ENCODE measurements at regions not wholly inside any gene's neighbourhood (a gene's known extent, or its start where the extent isn't known, plus 50 kb on each side); places are given as distances from the start of the nearest gene placed in this dataset.

GRCh38 chr2:215835231-215835630 lies 178.1 kb downstream of the MREG start:
- DNase-seq (no peak), ATAC-seq (no peak)
- Histone ChIP-seq H3K36me3 (ENCODE audit: control insufficient read depth in 2 of 3, insufficient read depth in 3 of 3, low read length in 3 of 3) (no peaks in the 10 kb centered on the region), H3K27me3 (ENCODE audit: control insufficient read depth in 2 of 2, insufficient read depth in 2 of 2, low read length in 2 of 2) (no peaks in the 10 kb centered on the region), H3K4me1 (ENCODE audit: control insufficient read depth in 2 of 2, insufficient read depth in 2 of 2, low read length in 2 of 2) (no peaks in the 10 kb centered on the region), H3K27ac (ENCODE audit: low read depth, low read length) (no peak overlapping the region), H3K4me3 (ENCODE audit: low read length) (no peak overlapping the region), H3K9me3 (ENCODE audit: control insufficient read depth in 2 of 3, low read length in 3 of 3) (no peaks in the 10 kb centered on the region)
- no peaks in the 10 kb centered on the region for H3K36me3 Mint-ChIP-seq
- no peak overlapping the region for H3K27ac Mint-ChIP-seq
- ChIA-PET POLR2A (no interaction called here), CTCF (interaction anchor here (1.4 kb wide), 1 partner anchor 13 kb away, joined by 4 read pairs; no protein-coding TSS in a partner anchor)
- intact Hi-C loops (cut with micrococcal nuclease): no loop called here
- no peak overlapping the region for H3K4me3 Mint-ChIP-seq
- peaks cover 0 to 7% (median 5%) of the 10 kb centered on the region in 7 donors for H3K4me1 Mint-ChIP-seq
- H3K27me3 Mint-ChIP-seq: peaks cover 0 to 7% (median 0%) of the 10 kb centered on the region in 5 donors
- H3K9me3 Mint-ChIP-seq: no peaks in the 10 kb centered on the region

GRCh38 chr2:215833531-215834162 lies 179.7 kb downstream of the MREG start:
- intact Hi-C loops (cut with micrococcal nuclease): no loop called here
- H3K4me1 Mint-ChIP-seq: peaks cover 0 to 8% (median 5%) of the 10 kb centered on the region in 7 donors
- peaks cover 0 to 5% (median 0%) of the 10 kb centered on the region in 5 donors for H3K27me3 Mint-ChIP-seq
- Histone ChIP-seq H3K4me3 (ENCODE audit: low read length) (no peak overlapping the region), H3K4me1 (ENCODE audit: control insufficient read depth in 2 of 2, insufficient read depth in 2 of 2, low read length in 2 of 2) (no peaks in the 10 kb centered on the region), H3K27me3 (ENCODE audit: control insufficient read depth in 2 of 2, insufficient read depth in 2 of 2, low read length in 2 of 2) (no peaks in the 10 kb centered on the region), H3K27ac (ENCODE audit: low read depth, low read length) (no peak overlapping the region), H3K36me3 (ENCODE audit: control insufficient read depth in 2 of 3, insufficient read depth in 3 of 3, low read length in 3 of 3) (no peaks in the 10 kb centered on the region), H3K9me3 (ENCODE audit: control insufficient read depth in 2 of 3, low read length in 3 of 3) (no peaks in the 10 kb centered on the region)
- POLR2A ChIA-PET: no interaction called here
- no peak overlapping the region for H3K4me3 Mint-ChIP-seq
- ATAC-seq (no peak), DNase-seq (no peak)
- H3K27ac Mint-ChIP-seq: no peak overlapping the region
- no peaks in the 10 kb centered on the region for H3K9me3 Mint-ChIP-seq
- CTCF ChIA-PET: no interaction called here
- no peaks in the 10 kb centered on the region for H3K36me3 Mint-ChIP-seq

GRCh38 chr2:215832791-215833190 lies 180.6 kb downstream of the MREG start:
- no peaks in the 10 kb centered on the region for H3K27me3 ChIP-seq (ENCODE audit: control insufficient read depth in 2 of 2, insufficient read depth in 2 of 2, low read length in 2 of 2)
- DNase-seq (no peak), ATAC-seq (no peak)
- H3K4me1 ChIP-seq (ENCODE audit: control insufficient read depth in 2 of 2, insufficient read depth in 2 of 2, low read length in 2 of 2): no peaks in the 10 kb centered on the region
- intact Hi-C loops (cut with micrococcal nuclease): no loop called here
- Mint-ChIP-seq H3K4me3 (no peak overlapping the region), H3K36me3 (no peaks in the 10 kb centered on the region), H3K27me3 (peaks cover 0 to 3% (median 0%) of the 10 kb centered on the region in 5 donors), H3K9me3 (no peaks in the 10 kb centered on the region), H3K4me1 (peaks cover 0 to 11% (median 5%) of the 10 kb centered on the region in 7 donors), H3K27ac (no peak overlapping the region)
- no peaks in the 10 kb centered on the region for H3K9me3 ChIP-seq (ENCODE audit: control insufficient read depth in 2 of 3, low read length in 3 of 3)
- H3K27ac ChIP-seq (ENCODE audit: low read depth, low read length): no peak overlapping the region
- H3K36me3 ChIP-seq (ENCODE audit: control insufficient read depth in 2 of 3, insufficient read depth in 3 of 3, low read length in 3 of 3): no peaks in the 10 kb centered on the region
- ChIA-PET CTCF (no interaction called here), POLR2A (no interaction called here)
- no peak overlapping the region for H3K4me3 ChIP-seq (ENCODE audit: low read length)

GRCh38 chr2:215831296-215831913 lies 181.9 kb downstream of the MREG start:
- Mint-ChIP-seq H3K4me3 (peak overlapping the region in 3 of 10 donors; percentile 44 to 52 (median 52)), H3K4me1 (peaks cover 0 to 11% (median 5%) of the 10 kb centered on the region in 7 donors), H3K27me3 (peaks cover 0 to 3% (median 0%) of the 10 kb centered on the region in 5 donors), H3K27ac (peak overlapping the region in 1 of 9 donors; percentile 83), H3K36me3 (no peaks in the 10 kb centered on the region), H3K9me3 (no peaks in the 10 kb centered on the region)
- Histone ChIP-seq H3K9me3 (ENCODE audit: control insufficient read depth in 2 of 3, low read length in 3 of 3) (no peaks in the 10 kb centered on the region), H3K27me3 (ENCODE audit: control insufficient read depth in 2 of 2, insufficient read depth in 2 of 2, low read length in 2 of 2) (no peaks in the 10 kb centered on the region), H3K4me1 (ENCODE audit: control insufficient read depth in 2 of 2, insufficient read depth in 2 of 2, low read length in 2 of 2) (no peaks in the 10 kb centered on the region), H3K4me3 (ENCODE audit: low read length) (no peak overlapping the region), H3K36me3 (ENCODE audit: control insufficient read depth in 2 of 3, insufficient read depth in 3 of 3, low read length in 3 of 3) (no peaks in the 10 kb centered on the region), H3K27ac (ENCODE audit: low read depth, low read length) (no peak overlapping the region)
- ChIA-PET CTCF (no interaction called here), POLR2A (no interaction called here)
- DNase-seq (no peak), ATAC-seq (no peak)
- intact Hi-C loops (cut with micrococcal nuclease): no loop called here

GRCh38 chr2:215830304-215830703 lies 183.0 kb downstream of the MREG start:
- Histone ChIP-seq H3K27ac (ENCODE audit: low read depth, low read length) (no peak overlapping the region), H3K36me3 (ENCODE audit: control insufficient read depth in 2 of 3, insufficient read depth in 3 of 3, low read length in 3 of 3) (no peaks in the 10 kb centered on the region), H3K4me1 (ENCODE audit: control insufficient read depth in 2 of 2, insufficient read depth in 2 of 2, low read length in 2 of 2) (no peaks in the 10 kb centered on the region), H3K4me3 (ENCODE audit: low read length) (no peak overlapping the region), H3K27me3 (ENCODE audit: control insufficient read depth in 2 of 2, insufficient read depth in 2 of 2, low read length in 2 of 2) (no peaks in the 10 kb centered on the region), H3K9me3 (ENCODE audit: control insufficient read depth in 2 of 3, low read length in 3 of 3) (no peaks in the 10 kb centered on the region)
- no peak for DNase-seq
- H3K9me3 Mint-ChIP-seq: no peaks in the 10 kb centered on the region
- H3K27ac Mint-ChIP-seq: no peak overlapping the region
- ChIA-PET POLR2A (interaction anchor here (0.6 kb wide), 1 partner anchor 120 kb away, joined by 4 read pairs; no protein-coding TSS in a partner anchor), CTCF (interaction anchor here (0.7 to 4.0 kb wide), 3 partner anchors 11 to 375 kb away, joined by 3 to 16 read pairs (median 4); no protein-coding TSS in a partner anchor)
- H3K36me3 Mint-ChIP-seq: no peaks in the 10 kb centered on the region
- peaks cover 0 to 11% (median 5%) of the 10 kb centered on the region in 7 donors for H3K4me1 Mint-ChIP-seq
- intact Hi-C loops (cut with micrococcal nuclease): no loop called here
- H3K4me3 Mint-ChIP-seq: no peak overlapping the region
- H3K27me3 Mint-ChIP-seq: peaks cover 0 to 5% (median 0%) of the 10 kb centered on the region in 5 donors
- peak; percentile 26 for ATAC-seq

GRCh38 chr2:215829261-215829660 lies 184.1 kb downstream of the MREG start:
- Mint-ChIP-seq H3K4me3 (peak overlapping the region in 1 of 10 donors; percentile 12), H3K27ac (no peak overlapping the region), H3K36me3 (no peaks in the 10 kb centered on the region), H3K27me3 (peaks cover 0 to 7% (median 0%) of the 10 kb centered on the region in 5 donors), H3K4me1 (peaks cover 0 to 11% (median 5%) of the 10 kb centered on the region in 7 donors), H3K9me3 (peaks cover 0 to 3% (median 0%) of the 10 kb centered on the region in 11 donors)
- POLR2A ChIA-PET: no interaction called here
- no peaks in the 10 kb centered on the region for H3K36me3 ChIP-seq (ENCODE audit: control insufficient read depth in 2 of 3, insufficient read depth in 3 of 3, low read length in 3 of 3)
- DNase-seq (no peak), ATAC-seq (no peak)
- H3K4me1 ChIP-seq (ENCODE audit: control insufficient read depth in 2 of 2, insufficient read depth in 2 of 2, low read length in 2 of 2): no peaks in the 10 kb centered on the region
- no peaks in the 10 kb centered on the region for H3K27me3 ChIP-seq (ENCODE audit: control insufficient read depth in 2 of 2, insufficient read depth in 2 of 2, low read length in 2 of 2)
- CTCF ChIA-PET: interaction anchor here (1.1 to 4.0 kb wide), 2 partner anchors 374 to 670 kb away, joined by 3 to 16 read pairs; no protein-coding TSS in a partner anchor
- no peak overlapping the region for H3K27ac ChIP-seq (ENCODE audit: low read depth, low read length)
- H3K4me3 ChIP-seq (ENCODE audit: low read length): no peak overlapping the region
- H3K9me3 ChIP-seq (ENCODE audit: control insufficient read depth in 2 of 3, low read length in 3 of 3): no peaks in the 10 kb centered on the region
- intact Hi-C loops (cut with micrococcal nuclease): no loop called here

Data from naive thymus-derived CD4-positive, alpha-beta T cell (primary cell).